HG02588 (cell line): ENCODE measurements at regions not wholly inside any gene's neighbourhood (a gene's known extent, or its start where the extent isn't known, plus 50 kb on each side); places are given as distances from the start of the nearest gene placed in this dataset.

Source experiments
- ATAC-seq: cut with Tn5 transposase; IDR thresholded peaks from one replicate; pipeline ENCODE4 v1.9.1; 2021; ENCODE audit warnings: mild to moderate bottlenecking, moderate library complexity; ENCODE audit not compliant: unreplicated experiment

GRCh38 chr4:189304167-189304566 lies 636.5 kb upstream of the FRG1 start:
- ATAC-seq: no peak

- ATAC-seq: no peak
These were observed 635.9 kb upstream of the FRG1 start for GRCh38 chr4:189304809-189305208.

GRCh38 chr4:189305500-189305899 lies 635.2 kb upstream of the FRG1 start:
- ATAC-seq: no peak

GRCh38 chr4:189311251-189311650 lies 629.4 kb upstream of the FRG1 start:
- ATAC-seq: no peak

- ATAC-seq: no peak
These were observed 627.6 kb upstream of the FRG1 start for GRCh38 chr4:189313064-189313463.

GRCh38 chr4:189313861-189314513 lies 626.7 kb upstream of the FRG1 start:
- ATAC-seq: no peak

- ATAC-seq: no peak
These were observed 618.2 kb upstream of the FRG1 start for GRCh38 chr4:189322426-189322825.

- no peak for ATAC-seq
These were observed 598.8 kb upstream of the FRG1 start for GRCh38 chr4:189341881-189342280.

GRCh38 chr4:189355590-189355989 lies 585.1 kb upstream of the FRG1 start:
- ATAC-seq: no peak

- ATAC-seq: no peak
These were observed 578.3 kb upstream of the FRG1 start for GRCh38 chr4:189362364-189362763.

GRCh38 chr4:189364032-189364449 lies 576.6 kb upstream of the FRG1 start:
- ATAC-seq: no peak

GRCh38 chr4:189365451-189365850 lies 575.2 kb upstream of the FRG1 start:
- no peak for ATAC-seq

GRCh38 chr4:189367832-189368231 lies 572.8 kb upstream of the FRG1 start:
- no peak for ATAC-seq

GRCh38 chr4:189374176-189374575 lies 566.5 kb upstream of the FRG1 start:
- ATAC-seq: no peak

- ATAC-seq: no peak
These were observed 563.8 kb upstream of the FRG1 start for GRCh38 chr4:189376901-189377300.

GRCh38 chr4:189377569-189377968 lies 563.1 kb upstream of the FRG1 start:
- ATAC-seq: no peak

- ATAC-seq: no peak
These were observed 555.6 kb upstream of the FRG1 start for GRCh38 chr4:189385098-189385497.

- ATAC-seq: no peak
These were observed 555.1 kb upstream of the FRG1 start for GRCh38 chr4:189385579-189385978.

GRCh38 chr4:189396435-189396834 lies 544.2 kb upstream of the FRG1 start:
- ATAC-seq: no peak

- no peak for ATAC-seq
These were observed 536.4 kb upstream of the FRG1 start for GRCh38 chr4:189404271-189404670.

- no peak for ATAC-seq
These were observed 531.5 kb upstream of the FRG1 start for GRCh38 chr4:189409158-189409557.

- ATAC-seq: no peak
These were observed 526.7 kb upstream of the FRG1 start for GRCh38 chr4:189414021-189414420.

GRCh38 chr4:189420572-189420971 lies 520.1 kb upstream of the FRG1 start:
- no peak for ATAC-seq
